GM18505 (cell line): ENCODE measurements at regions not wholly inside any gene's neighbourhood (a gene's known extent, or its start where the extent isn't known, plus 50 kb on each side); places are given as distances from the start of the nearest gene placed in this dataset.
"Not testable (repeated sequence)": the region's sequence is repeated elsewhere in the genome, so short reads cannot be mapped to it uniquely, and the experiment has no call there.

Source experiments
- ATAC-seq: cut with Tn5 transposase; IDR thresholded peaks from one replicate; pipeline ENCODE4 v1.9.1; 2021; ENCODE audit not compliant: unreplicated experiment
- POLR2A ChIP-seq: IDR thresholded peaks from 4 replicates; pipeline ENCODE4 v1.6.1; 2011; ENCODE audit warnings: borderline replicate concordance; ENCODE audit not compliant: insufficient read depth, insufficient read length; ENCODE audit errors: extremely low read depth

DNA sequence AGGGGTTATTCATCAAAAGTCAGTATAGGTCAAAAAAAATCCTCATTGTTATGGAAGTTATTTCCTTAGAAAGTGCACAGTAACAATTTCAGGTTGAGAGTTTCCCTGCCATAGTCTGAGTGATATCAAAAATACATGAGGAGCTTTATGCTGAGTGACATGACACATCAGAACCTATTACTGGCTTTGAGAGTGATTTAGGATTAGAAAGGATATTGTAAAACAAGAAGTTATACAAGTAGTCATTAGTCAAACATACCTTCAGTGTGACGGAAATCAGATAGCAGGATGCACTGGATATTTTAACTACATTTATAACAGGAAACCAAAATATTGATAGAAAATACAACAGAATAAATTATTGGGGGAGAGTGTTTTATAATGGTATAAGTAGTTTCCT lies 471.1 kb downstream of the VGLL3 start:
- no peak for TF ChIP-seq POLR2A
- ATAC-seq: no peak

DNA sequence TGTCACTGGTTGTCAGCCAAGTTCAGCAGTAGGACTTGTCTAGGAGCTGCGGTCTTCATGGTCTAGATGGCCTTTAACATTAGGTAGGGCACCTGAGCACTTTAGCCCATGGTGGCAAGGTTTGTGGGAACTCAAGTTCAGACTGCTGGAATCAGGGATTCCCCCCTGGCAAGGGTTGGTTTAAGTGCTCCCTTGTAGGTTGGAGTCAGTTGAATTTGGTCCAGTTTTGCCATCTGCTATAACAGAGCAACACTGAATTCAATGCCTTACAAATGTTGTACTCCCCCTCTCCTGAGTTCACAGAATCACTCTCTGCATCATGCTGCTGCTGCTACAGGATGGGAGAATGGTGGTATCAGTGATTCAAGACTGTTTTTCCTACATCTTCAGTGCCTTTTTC lies 509.3 kb downstream of the VGLL3 start:
- ATAC-seq: no peak
- TF ChIP-seq POLR2A: no peak

DNA sequence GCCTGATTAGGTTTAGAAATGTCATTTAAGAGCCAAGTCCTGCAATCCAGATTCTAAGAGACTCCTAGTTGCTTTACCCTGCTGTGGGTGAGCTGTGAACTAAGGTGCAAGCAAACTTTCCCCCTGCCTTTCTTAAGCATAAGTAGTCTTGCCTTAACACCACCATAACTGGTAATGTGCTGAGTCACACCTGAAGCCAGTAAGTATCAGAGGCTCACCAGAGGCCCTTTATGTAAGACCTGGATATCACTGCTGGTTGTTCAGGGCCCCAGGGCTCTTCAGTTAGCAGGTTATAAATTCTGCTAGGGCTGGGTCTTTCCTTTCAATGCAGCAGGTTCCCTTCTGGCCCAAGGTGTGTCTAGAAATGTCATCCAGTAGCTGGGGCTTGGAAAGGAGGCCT lies 509.9 kb downstream of the VGLL3 start:
- no peak for TF ChIP-seq POLR2A

DNA sequence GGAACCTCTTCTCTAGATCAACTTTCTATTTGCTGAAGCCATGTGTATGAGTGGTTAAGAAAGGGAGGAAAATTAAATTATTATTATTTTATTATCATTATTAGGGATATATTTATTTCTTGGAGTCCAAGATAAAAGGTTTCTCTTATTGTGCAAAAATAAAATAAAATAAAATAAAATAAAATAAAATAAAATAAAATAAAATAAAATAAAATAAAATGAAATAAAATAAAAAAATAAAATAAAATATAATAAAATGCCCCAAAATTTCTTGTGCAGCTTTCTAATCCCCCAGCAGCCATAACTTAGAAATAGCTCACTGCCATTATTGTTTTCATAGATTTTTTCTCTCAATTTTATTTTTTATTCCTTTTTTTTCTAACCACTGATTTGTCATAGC lies 526.8 kb downstream of the VGLL3 start:
- no peak for TF ChIP-seq POLR2A

More for the DNA sequence above, 509.9 kb downstream of the VGLL3 start:
- ATAC-seq: no peak

DNA sequence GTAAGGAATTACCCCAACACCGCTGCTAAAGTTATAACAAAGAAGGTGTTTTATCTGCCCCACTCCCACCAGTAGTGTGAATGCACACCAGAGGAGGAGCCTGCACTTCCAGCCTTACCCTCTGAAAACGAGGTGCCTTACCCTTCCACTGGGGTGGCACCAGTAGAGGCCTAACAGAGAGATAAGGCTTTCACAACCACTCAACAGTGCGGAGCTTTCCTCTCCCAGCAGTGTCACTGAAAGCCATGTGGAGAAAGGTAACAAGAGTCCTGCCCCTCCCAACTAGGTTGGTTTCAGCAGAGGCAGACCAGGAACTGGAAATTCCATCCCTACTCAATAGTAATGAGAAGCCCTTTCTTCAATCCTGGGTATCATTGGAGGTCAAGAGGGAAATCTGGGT lies 539.2 kb downstream of the VGLL3 start:
- TF ChIP-seq POLR2A: no peak
- no peak for ATAC-seq

More for the DNA sequence above, 526.8 kb downstream of the VGLL3 start:
- ATAC-seq: no peak

DNA sequence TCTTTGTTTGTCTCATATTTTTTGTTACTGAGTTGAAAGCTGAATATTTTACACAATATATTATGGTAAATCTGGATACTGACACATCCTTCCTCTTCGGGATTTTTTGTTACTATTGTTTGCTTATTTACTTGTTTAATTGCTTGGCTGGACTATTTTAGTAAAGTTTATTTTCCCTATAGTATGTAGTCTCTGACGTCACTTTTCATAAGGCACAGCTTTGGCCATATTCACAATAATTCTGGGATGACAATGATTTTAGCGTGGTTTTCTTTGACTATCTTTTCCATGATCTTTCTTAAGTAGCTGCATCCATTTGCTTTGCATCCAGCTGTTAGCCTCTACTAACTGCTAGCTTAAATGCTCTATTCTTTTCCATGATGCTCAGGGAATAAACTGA lies 552.4 kb downstream of the VGLL3 start:
- ATAC-seq: no peak
- no peak for TF ChIP-seq POLR2A

DNA sequence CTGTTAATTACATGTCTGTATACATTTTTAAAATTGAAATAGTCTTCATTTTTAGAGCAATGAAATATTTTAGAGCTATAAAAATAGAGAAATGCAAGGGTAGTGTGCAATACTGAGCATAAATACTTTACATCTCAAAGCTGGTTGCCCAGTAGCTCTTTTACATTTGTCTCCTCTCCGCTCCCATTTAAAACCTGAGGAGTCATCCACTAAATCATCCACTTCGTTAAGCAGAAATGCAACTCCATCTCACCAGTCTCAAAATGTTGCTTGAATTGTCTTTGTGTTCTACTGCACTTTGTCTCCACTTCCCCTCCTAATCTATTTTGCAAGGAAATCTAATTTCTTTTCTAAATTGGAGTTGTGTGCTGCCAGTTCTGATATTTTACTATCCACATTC lies 563.6 kb downstream of the VGLL3 start:
- ATAC-seq: no peak

DNA sequence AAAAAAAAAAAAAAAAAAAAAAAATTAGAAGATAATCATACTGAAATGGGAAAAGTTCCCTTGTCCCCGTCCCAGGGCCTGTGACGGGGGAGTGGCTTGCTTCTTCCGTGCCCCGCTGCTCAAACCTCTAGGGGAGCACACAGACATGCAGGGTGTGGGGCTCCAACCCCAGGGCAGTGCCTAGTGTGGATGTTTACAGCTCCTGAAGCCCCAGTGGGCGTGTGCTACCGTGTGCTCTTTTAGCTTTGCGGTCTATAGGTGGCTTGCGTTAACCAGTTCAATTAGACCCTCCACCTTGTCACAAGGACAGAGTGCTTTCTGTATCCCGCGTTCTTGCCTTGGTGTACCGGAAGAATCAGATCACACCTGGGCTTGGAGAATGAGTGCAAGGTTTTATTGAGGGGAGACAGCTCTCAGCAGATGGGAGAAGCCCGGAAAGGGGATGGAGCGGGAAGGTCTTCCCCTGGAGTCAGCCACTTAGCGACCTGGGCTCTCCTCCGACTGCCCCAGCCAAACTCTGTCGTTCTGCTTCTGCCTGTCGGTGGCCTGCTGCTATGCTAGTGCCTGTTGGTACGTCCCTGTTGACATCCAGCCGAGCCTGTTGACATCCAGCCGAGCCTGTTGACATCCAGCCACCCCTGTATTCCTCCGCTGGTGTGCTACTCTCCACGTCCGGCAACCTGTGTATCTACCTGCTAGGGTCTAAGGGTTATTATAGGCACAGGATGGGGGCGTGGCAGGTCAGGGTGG lies 569.8 kb downstream of the VGLL3 start:
- TF ChIP-seq POLR2A: no peak
- no peak for ATAC-seq

More for the DNA sequence above, 563.6 kb downstream of the VGLL3 start:
- TF ChIP-seq POLR2A: no peak

DNA sequence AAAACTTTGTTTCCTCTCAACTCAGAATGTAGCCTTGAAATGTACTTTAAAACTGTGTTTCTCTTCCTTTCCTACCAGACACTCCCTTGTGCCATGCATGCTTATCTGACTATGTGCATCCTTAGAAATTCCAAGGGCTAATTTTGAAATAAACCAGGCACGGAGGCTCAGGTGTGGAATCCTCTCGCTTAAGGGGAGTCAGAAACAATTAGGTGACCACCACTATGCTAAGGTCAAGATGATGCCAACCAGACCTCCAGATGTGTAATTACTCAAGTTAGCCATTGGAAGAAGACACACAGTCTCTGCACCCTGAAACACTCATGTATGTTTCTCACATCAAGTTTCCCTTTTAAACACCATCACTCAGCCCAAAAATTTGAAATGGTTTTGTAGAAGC lies 572.1 kb downstream of the VGLL3 start:
- no peak for ATAC-seq
- no peak for TF ChIP-seq POLR2A

DNA sequence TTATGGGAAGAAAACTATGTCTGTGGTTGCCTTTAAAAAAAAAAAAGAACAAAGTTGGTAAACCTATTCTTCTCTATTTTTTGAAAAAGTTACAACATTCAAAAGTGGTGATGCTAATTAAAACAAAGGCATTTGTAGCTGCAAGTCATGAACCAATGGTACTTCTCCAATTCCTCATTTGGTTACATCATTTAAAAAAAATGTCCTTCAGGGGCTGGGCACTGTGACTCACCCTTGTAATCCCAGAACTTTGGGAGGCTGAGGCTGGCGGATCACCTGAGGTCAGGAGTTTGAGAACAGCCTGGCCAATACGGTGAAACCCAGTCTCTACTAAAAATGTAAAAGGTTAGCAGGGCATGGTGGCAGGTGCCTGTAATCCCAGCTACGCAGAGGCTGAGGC lies 574.6 kb downstream of the VGLL3 start:
- TF ChIP-seq POLR2A: no peak
- no peak for ATAC-seq

DNA sequence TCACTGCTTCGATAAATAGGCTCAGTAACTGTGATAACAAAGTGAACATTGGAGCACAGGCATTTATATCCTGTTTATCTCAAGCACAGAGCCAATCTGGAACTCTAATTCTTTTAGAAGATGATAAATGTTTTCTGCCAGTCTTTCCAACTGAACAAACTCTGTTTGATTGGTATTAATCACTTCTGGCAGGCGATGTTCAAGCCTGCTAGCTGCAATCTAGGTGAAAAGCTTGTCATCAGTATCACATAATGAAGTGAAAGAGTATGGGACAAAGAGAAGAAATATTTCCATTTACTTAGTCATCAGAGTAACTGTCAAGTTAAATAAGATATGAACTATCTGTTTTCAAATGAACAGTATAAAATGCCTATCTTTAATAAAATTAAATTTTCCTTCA lies 577.3 kb downstream of the VGLL3 start:
- TF ChIP-seq POLR2A: no peak
- ATAC-seq: no peak

DNA sequence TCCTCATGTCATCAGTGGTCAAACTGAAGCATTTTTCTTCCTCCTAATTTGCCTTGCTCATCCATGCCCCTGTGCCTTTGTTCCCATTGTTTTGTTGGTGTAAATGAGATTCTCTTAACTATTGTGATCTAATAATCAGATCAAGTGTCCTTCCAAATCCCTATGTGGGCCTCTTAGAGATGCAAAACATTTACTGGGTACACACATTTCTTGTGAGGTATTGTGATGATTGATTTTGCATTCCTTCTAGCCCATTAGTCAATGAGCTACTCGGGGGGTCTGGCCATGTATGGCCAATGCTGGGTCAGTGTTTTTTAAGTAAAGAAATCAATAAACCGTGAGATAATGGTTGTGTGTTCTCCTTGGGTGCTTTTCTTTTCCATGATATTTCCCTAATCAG lies 580.4 kb downstream of the VGLL3 start:
- ATAC-seq: no peak
- TF ChIP-seq POLR2A: no peak

DNA sequence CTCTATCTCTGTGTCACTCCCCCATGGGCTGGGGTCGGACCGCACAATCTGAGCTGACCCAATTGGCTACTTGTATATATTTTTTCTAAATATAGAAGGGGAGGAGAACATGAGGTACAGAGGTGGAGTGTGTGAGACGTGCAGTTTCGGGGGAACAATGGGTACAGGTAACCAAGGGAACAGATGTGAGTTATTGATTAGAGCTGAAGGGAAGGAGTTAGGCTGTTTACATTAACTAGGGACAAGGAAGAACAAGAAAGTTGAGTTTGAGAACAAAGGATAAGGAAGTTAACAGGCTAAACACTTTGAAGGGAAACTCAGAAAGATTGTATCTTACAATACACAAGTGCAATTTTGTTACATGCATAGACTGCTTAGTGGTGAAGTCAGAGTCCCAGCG lies 601.2 kb downstream of the VGLL3 start:
- ATAC-seq: not testable (repeated sequence)

DNA sequence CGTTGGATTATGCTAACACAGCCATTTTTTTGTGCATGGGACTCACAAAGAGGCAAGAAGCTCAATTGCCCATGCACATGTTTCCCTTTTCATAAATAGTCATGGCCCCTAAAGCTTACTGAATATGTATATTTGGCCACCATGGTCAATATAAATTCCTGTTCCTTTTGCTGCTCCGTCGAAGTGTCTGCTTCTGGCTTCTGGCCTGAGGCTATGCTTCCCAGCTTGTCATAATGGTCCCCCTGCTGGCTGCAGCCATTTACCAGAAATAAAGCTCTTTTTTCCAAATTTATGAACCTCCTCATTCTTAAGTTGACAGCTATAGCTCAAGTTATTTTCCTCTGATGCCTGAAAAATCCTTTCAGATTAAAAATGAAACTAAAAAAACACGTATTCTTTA lies 602.1 kb downstream of the VGLL3 start:
- no peak for TF ChIP-seq POLR2A
- no peak for ATAC-seq

DNA sequence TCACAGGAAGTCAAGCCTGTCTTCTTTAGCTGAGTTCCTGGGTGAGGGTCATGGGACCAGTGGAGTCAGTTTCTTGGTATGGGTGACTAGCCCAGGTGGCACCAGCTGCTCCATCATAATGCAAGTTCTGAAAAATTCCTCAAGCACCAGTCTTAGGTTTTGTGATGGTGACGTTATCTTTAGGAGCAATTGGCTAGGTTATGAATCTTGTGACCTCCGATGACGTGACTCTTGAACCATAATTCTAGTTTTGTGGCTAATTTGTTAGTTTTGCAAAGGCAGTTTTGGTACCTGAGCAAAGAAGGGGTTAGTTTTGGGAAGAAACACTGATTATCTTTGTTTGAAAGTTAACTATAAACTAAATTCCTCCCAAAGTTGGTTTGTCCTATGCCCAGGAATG lies 608.4 kb downstream of the VGLL3 start:
- TF ChIP-seq POLR2A: no peak
- ATAC-seq: no peak
